GM19239 (cell line): ENCODE measurements at regions not wholly inside any gene's neighbourhood (a gene's known extent, or its start where the extent isn't known, plus 50 kb on each side); places are given as distances from the start of the nearest gene placed in this dataset.
"Not testable (repeated sequence)": the region's sequence is repeated elsewhere in the genome, so short reads cannot be mapped to it uniquely, and the experiment has no call there.

Experiments
- DNase-seq: peaks from one replicate; pipeline ENCODE4 v3.0.0; 2011; ENCODE audit warnings: low spot score; ENCODE audit not compliant: insufficient read length
- FAIRE-seq: peaks from 2 replicates; lab custom pipeline; 2011; peaks lifted over from hg19 to GRCh38; lab: Jason Lieb, UNC

- no peak for FAIRE-seq
These were observed 297.8 kb downstream of the GJA1 start for GRCh38 chr6:121733234-121733633.

GRCh38 chr6:121740188-121740587 is 304.7 kb downstream of the GJA1 start:
- not testable (repeated sequence) for DNase-seq, FAIRE-seq

More at GRCh38 chr6:121733234-121733633, 297.8 kb downstream of the GJA1 start:
- DNase-seq, result no peak

GRCh38 chr6:121743691-121744090 is 308.2 kb downstream of the GJA1 start:
- DNase-seq, result no peak
- FAIRE-seq, result no peak

DNA sequence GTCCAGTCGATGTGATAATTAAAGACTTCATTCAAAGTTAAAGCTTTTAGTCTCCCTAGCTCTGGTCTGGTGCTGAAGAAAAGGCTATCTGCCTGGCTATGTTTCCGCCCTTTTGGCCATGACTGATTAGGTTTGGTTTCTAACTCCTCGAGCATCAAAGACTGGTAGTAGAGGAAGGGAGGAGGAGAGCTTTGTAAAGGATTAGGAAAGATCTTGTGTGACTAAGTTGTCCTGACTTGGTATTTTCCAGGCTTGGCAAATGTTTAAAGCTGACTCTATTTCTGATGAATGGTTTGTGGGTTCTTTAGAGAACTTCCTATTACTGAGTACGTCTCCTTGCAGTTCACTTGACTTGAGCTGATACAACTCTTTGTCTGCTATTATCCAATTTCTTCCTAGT is 312.9 kb downstream of the GJA1 start:
- FAIRE-seq (no peak), DNase-seq (no peak)

- FAIRE-seq (no peak), DNase-seq (no peak)
These were observed 313.4 kb downstream of the GJA1 start for GRCh38 chr6:121748850-121749249.

DNA sequence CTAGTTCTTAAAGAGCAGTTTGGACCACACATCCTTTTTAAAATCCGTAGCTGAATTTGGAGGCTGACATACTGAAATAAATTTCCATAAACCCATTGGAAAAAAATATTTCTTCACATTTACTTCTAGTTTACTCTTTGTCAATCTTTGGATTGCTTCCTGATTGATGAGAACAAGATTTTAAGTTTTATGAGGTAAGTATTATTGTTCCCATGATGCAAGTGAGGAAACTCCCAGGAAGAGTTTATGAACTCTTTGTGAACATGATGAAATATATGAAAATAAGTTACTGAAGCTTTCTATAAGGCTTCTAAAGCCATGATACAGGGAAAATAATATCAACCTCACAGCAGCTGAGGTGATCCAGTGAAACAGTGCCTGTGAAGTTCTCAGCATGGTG is 320.0 kb downstream of the GJA1 start:
- no peak for FAIRE-seq

GRCh38 chr6:121756666-121757065 is 321.2 kb downstream of the GJA1 start:
- FAIRE-seq (no peak), DNase-seq (no peak)

More for the DNA sequence above, 320.0 kb downstream of the GJA1 start:
- no peak for DNase-seq

DNA sequence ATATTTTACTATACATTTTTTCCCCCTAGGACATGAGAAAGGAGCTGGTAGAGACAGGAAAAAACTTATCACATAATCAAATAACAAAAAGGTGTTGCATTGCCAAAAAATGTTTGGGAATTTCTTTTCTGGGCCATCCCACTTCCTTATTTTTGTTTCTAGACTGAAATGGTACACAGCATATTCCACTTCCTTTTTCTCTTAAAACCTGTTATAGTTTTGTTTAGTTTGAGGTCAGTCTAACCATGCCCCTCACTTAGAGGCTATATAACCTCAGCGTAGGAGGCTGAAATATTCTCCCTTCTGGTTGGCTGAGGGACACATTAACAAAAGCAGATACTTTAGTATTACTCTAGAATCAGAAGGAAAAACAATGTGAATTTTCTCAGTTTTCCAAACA is 323.9 kb downstream of the GJA1 start:
- FAIRE-seq (no peak), DNase-seq (no peak)

DNA sequence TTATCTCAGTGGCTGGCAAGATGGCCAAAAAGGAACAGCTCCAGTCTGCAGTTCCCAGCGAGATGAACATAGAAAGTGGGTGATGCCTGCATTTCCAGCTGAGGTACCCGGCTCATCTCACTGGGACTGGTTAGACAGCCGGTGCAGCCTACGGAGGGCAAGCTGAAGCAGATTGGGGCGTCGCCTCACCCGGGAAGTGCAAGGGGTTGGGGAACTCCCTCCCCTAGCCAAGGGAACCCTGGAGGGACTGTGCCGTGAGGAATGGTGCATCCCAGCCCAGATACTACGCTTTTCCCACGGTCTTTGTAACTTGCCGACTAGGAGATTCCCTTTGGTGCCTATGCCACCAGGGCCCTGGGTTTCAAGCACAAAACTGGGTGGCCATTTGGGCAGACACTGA is 324.7 kb downstream of the GJA1 start:
- DNase-seq, result no peak
- no peak for FAIRE-seq

GRCh38 chr6:121760745-121761144 is 325.3 kb downstream of the GJA1 start:
- DNase-seq (no peak), FAIRE-seq (no peak)

- no peak for DNase-seq
- FAIRE-seq, result no peak
These were observed 329.0 kb downstream of the GJA1 start for GRCh38 chr6:121764493-121764892.

GRCh38 chr6:121765060-121765459 is 329.6 kb downstream of the GJA1 start:
- FAIRE-seq, result no peak
- DNase-seq, result no peak

GRCh38 chr6:121767211-121767610 is 331.8 kb downstream of the GJA1 start:
- DNase-seq (no peak), FAIRE-seq (no peak)

- DNase-seq (no peak), FAIRE-seq (no peak)
These were observed 335.5 kb downstream of the GJA1 start for GRCh38 chr6:121770943-121771342.

GRCh38 chr6:121771937-121772720 is 336.7 kb downstream of the GJA1 start:
- DNase-seq, result no peak
- FAIRE-seq, result peak; percentile 91

- DNase-seq, result no peak
- FAIRE-seq, result no peak
These were observed 340.6 kb downstream of the GJA1 start for GRCh38 chr6:121776054-121776453.

DNA sequence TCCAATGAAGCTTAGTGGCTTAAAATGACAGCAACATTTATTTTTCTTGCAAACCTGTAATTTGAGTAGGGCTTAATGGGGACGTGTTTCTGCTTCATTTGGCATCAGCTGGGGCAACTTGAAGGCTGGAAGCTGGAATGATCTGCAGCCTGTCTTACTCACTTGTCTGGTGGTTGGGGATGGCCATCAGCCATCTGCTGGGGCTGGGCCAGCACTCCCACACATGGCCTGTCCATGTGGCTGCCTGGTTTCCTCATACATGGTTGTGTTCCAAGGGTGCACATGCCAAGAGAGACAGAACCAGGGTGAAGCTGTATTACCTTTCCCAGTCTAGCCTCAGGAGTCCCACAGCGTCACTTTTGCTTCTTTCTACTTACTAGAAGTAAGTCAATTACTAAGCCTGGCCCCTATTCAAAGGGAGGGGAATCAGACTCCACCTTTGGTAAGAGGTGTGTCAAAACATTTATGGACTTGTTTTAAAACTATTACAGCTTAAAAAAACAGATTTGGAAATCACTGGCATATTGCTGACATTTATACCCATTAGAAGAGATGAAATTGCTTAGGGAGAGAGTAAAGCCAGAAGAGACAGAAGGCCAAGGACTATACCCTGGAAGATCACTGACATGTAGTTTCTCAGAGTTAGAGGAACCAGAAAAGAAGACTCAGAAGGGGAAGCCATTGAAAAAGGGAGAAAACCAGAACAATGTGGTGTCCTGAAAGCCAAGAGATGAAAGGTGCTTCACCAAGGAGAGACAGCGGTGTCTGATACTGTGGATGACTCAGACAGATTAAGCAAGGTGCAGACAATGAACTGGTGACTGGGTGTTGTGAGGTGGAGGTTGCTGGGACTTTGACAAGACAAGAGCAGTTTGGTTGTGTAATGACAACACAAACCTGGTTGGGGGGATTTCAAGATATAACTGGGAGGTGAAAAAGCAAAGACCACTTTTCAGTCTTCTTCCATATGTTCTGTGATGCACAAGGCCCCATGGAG is 345.2 kb downstream of the GJA1 start:
- no peak for DNase-seq

DNA sequence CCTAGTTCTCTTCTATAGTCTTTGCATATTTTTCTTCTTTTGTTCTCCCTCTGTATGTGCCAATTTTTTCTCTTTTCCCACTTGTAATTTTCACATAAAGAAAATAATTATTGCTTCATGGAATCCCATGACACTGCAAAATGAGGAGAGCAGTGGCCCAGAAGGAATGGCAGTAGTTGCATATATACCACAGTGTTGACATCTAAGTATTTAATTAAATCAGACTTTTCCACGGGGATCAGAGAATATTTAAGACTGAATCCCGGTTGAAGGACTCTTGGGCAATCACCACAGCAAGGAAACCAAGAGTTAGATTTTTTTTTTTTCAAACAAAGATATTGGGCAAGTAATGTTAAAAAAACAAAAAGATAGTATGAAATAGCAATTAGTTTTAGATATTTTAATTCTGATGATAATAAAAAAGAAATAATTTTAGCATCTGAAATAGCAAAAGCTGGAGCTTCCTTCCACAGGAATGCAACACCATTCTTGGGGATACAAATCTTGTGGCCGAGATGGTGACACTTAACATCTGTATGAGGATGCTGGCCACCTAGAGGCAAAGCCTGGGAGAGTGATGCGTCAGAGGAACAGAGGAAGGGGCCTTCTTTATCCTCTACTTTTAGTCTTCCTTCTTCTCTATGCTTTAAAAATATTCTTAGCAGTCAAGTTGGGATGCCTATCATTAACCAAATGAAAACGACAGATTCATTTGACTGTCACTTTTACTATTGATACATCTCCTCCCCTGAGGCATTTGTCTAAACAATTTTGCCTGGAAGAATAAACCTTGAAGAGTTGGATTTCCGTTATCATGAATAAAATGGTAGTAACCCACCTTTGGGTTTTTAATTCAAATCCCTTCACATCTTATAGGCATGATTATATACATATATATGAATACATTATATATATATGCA is 356.2 kb downstream of the GJA1 start:
- FAIRE-seq (no peak), DNase-seq (no peak)

More for the DNA sequence above, 345.2 kb downstream of the GJA1 start:
- no peak for FAIRE-seq

DNA sequence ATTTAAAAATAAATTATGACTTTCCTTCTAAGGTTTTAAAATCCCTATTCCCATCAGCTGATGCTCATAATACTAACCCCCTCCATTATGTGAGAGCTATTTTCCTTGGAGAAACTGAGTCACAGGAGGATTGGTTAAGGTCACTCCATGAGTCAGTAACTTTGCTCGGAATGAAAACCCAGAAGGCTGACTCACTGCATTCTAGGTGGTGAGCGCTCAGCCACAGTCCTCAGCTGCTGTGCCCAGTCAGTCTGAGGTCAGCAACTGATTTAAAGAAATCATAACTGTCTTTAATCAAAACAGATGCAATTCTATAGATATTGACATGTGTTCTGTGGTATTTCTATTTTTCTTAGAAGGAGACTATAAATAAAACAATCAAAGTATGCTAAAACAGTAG is 359.2 kb downstream of the GJA1 start:
- DNase-seq (no peak), FAIRE-seq (no peak)

DNA sequence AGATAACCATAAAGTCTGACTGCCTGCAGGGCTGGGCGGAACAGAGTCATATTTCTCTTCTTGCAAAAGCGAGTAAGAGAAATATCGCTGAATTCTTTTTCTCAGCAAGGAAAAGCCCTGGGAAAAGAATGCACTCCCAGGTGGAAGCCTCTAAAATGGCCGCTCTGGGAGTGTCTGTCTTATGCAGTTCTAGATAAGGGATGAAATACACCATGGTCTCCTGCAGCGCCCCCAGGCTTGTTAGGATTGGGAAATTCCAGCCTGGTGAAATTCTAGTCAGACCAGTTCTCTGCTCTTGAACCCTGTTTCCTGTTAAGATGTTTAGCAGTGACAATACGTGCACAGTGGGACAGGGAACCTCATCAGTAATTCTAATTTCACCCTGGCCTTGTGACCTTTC is 362.2 kb downstream of the GJA1 start:
- not testable (repeated sequence) for DNase-seq

More for the DNA sequence above, 362.2 kb downstream of the GJA1 start:
- FAIRE-seq, result not testable (repeated sequence)
